Colonic mucosa (tissue), 4 donors: ENCODE measurements at regions not wholly inside any gene's neighbourhood (a gene's known extent, or its start where the extent isn't known, plus 50 kb on each side); places are given as distances from the start of the nearest gene placed in this dataset.

ENCODE experiments used
- DNase-seq: peaks from one replicate; pipeline ENCODE4 v3.0.0-alpha.2; 2020
- H3K27ac ChIP-seq: fragments of 200-600 bp; one replicate; pipeline ENCODE4 v1.8.0; 2021
- H3K27me3 ChIP-seq: fragments of 200-600 bp; one replicate; pipeline ENCODE4 v1.8.0; 2021
- H3K36me3 ChIP-seq: fragments of 200-600 bp; one replicate; pipeline ENCODE4 v1.8.0; 2021
- H3K4me1 ChIP-seq: fragments of 200-600 bp; one replicate; pipeline ENCODE4 v1.8.0; 2021; ENCODE audit warnings: mild to moderate bottlenecking
- H3K4me3 ChIP-seq: fragments of 200-600 bp; one replicate; pipeline ENCODE4 v1.8.0; 2021
- H3K9ac ChIP-seq, 2 donors: one replicate each; pipeline ENCODE4 v1.7.0; 2013; ENCODE audit warnings: control low read depth in 2 of 2, low read depth in 2 of 2, low read length in 2 of 2
- H3K9me3 ChIP-seq: fragments of 200-600 bp; one replicate; pipeline ENCODE4 v1.8.0; 2021
- intact Hi-C: fragments of 100-400 bp; cut with DNase I; formaldehyde crosslinking; loops from one replicate; pipeline ENCODE4 v1.14.1; 2022
- TF ChIP-seq, protein P1 (sequence below): fragments of 200-600 bp; IDR thresholded peaks from one replicate; pipeline ENCODE4 v1.8.0; 2022; ENCODE audit warnings: antibody characterized with exemption, mild to moderate bottlenecking
- donor health status: healthy.
- donor health status: DM: no; HTN: no; CAD: no.
- donor health status: DM: no; HTN: no; CAD: no.

DNA sequence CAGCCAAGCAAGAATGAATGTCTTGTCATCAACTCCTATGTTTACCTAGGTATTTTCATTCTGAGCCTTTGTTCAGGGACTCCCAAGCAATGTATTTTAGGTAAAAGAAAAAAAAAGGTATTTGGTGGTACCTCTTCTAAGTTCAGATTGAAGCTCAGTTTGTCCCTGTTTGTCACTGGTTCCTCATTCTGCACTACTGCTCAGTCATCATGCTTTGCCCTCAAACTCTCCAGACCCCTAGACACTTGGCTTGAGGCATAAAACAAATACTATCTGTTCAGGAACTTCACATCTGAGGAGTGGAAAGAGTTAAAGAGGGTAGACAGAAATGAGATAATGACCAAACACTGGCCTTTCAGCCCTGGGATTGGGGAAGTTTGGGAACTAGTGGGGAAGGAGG lies 163.6 kb upstream of the HNRNPA3 start:
- H3K9ac ChIP-seq = no peak overlapping the region
- TF ChIP-seq, protein P1, sequence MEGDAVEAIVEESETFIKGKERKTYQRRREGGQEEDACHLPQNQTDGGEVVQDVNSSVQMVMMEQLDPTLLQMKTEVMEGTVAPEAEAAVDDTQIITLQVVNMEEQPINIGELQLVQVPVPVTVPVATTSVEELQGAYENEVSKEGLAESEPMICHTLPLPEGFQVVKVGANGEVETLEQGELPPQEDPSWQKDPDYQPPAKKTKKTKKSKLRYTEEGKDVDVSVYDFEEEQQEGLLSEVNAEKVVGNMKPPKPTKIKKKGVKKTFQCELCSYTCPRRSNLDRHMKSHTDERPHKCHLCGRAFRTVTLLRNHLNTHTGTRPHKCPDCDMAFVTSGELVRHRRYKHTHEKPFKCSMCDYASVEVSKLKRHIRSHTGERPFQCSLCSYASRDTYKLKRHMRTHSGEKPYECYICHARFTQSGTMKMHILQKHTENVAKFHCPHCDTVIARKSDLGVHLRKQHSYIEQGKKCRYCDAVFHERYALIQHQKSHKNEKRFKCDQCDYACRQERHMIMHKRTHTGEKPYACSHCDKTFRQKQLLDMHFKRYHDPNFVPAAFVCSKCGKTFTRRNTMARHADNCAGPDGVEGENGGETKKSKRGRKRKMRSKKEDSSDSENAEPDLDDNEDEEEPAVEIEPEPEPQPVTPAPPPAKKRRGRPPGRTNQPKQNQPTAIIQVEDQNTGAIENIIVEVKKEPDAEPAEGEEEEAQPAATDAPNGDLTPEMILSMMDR = no peak
- no peak overlapping the region for H3K27ac ChIP-seq
- no peak overlapping the region for H3K4me3 ChIP-seq
- no peaks in the 10 kb centered on the region for H3K36me3 ChIP-seq
- intact Hi-C loops = no loop called here
- no peaks in the 10 kb centered on the region for H3K9me3 ChIP-seq
- no peaks in the 10 kb centered on the region for H3K27me3 ChIP-seq
- H3K4me1 ChIP-seq = no peaks in the 10 kb centered on the region
- no peak for DNase-seq

DNA sequence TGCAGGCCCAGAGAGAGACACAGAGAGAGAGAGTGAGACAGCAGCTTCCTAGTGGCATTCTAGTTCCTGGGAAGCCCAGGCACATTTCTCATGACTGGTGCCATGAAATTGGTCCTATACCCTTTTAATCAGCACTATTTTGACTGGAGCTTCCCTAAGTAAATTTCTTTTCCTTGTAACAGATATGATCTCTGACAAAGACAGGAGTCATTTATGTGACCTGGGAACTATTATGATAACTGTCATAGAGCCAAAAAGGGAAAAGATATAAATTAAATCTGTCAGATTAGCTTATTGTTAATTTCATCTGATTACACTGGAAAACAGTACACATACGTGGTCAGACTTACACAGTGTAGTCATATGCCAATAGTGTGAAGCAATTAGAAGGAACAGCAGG lies 161.3 kb upstream of the HNRNPA3 start:
- intact Hi-C loops = no loop called here
- Histone ChIP-seq H3K27ac (no peak overlapping the region), H3K4me3 (no peak overlapping the region), H3K9me3 (no peaks in the 10 kb centered on the region), H3K9ac (no peak overlapping the region), H3K36me3 (no peaks in the 10 kb centered on the region), H3K27me3 (no peaks in the 10 kb centered on the region), H3K4me1 (no peaks in the 10 kb centered on the region)
- TF ChIP-seq, protein P1 = no peak
- no peak for DNase-seq

DNA sequence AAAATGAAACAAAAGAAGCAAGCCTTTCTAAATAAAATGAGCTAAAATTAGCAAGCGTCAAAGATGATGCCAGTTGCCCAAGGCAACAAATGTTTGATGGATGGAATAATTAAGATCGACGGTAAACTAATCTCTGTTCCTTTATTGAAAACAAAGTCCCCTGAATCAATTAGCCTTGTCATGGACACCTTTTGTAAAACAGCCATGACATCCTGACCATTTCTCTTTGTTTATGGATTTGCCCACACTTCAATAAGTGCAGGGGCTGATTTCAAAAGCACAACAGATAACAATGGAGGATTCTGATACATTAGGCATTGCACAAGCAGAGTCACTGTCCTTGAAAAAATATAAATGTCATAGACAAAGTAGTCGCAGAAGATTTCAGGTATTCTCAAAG lies 160.1 kb upstream of the HNRNPA3 start:
- Histone ChIP-seq H3K4me1 (no peaks in the 10 kb centered on the region), H3K27me3 (no peaks in the 10 kb centered on the region), H3K27ac (no peak overlapping the region), H3K9me3 (no peaks in the 10 kb centered on the region), H3K36me3 (no peaks in the 10 kb centered on the region), H3K4me3 (no peak overlapping the region), H3K9ac (no peak overlapping the region)
- intact Hi-C loops = no loop called here
- TF ChIP-seq, protein P1 = no peak
- no peak for DNase-seq

DNA sequence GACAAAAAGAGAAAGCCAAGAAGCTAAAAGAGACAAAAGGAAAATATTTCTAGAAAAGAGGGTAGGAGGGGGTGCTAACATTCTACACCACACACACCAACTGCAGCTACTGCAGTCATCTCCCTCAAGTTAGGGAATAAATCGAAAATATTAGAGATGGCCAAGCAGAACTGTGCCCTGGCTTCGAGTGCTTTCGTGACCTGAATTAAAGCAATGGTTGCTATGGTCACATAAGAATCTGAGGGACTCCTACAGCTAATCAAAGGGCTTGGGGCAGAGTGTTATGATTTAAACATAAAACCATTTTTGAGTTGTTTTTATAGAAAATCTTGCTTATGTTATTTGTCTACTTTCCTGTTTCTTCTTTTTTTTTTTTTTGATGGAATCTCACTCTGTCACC lies 159.6 kb upstream of the HNRNPA3 start:
- Histone ChIP-seq H3K4me1 (no peaks in the 10 kb centered on the region), H3K4me3 (no peak overlapping the region), H3K9me3 (no peaks in the 10 kb centered on the region), H3K36me3 (no peaks in the 10 kb centered on the region), H3K27ac (no peak overlapping the region), H3K9ac (no peak overlapping the region), H3K27me3 (no peaks in the 10 kb centered on the region)
- TF ChIP-seq, protein P1 = no peak
- intact Hi-C loops = no loop called here
- no peak for DNase-seq

DNA sequence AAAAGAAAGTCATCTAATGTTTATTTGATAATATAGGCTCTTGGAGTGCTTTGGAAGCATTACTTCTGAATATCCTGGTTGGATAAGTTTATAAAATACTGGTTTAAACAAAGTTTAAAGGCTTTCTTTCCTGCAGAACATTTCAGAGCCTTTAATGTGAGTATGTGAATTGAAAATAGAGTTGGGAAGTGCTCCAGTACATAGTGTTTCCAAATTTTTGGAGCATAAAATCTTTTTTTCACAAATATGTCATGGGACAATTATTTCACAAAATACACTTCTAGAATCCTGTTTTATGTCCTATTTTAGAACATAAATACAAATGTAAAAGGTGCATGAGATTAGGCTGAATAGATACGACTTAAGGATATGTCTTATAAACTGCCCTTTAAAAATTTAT lies 158.9 kb upstream of the HNRNPA3 start:
- H3K9ac ChIP-seq = no peak overlapping the region
- H3K4me1 ChIP-seq = no peaks in the 10 kb centered on the region
- no peak overlapping the region for H3K4me3 ChIP-seq
- no peaks in the 10 kb centered on the region for H3K27me3 ChIP-seq
- no peaks in the 10 kb centered on the region for H3K9me3 ChIP-seq
- H3K27ac ChIP-seq = no peak overlapping the region
- H3K36me3 ChIP-seq = no peaks in the 10 kb centered on the region
- no peak for DNase-seq
- intact Hi-C loops = no loop called here
- TF ChIP-seq, protein P1 = no peak

DNA sequence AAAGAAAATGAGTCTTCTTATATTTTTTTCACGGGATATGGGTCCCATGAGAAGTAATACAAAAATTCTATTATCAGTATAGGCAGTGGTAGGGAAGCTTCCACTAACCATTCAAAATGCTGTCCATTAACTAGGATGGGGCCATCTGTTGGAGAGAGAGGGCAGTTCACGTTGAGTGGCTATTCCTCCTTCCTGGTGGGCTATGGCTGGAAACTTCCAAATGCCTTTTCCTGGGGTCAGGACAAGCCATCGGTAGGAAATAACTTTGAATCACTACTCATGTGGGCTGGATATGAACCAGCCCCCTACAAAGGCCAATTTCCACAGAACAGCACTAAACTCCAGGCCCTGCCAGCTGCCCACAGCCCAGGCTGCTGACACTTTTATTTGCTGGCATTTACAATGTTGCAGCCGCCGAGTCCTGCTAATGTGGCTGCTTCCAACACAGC lies 156.1 kb upstream of the HNRNPA3 start:
- Histone ChIP-seq H3K9me3 (no peaks in the 10 kb centered on the region), H3K27me3 (no peaks in the 10 kb centered on the region), H3K9ac (no peak overlapping the region), H3K27ac (no peak overlapping the region), H3K4me1 (no peaks in the 10 kb centered on the region), H3K4me3 (no peak overlapping the region), H3K36me3 (no peaks in the 10 kb centered on the region)
- intact Hi-C loops = no loop called here
- no peak for DNase-seq
- TF ChIP-seq, protein P1 = no peak
